SK-N-SH treated with all-trans-retinoic acid at 6 μM for 48 hours (cell line): ENCODE measurements at regions not wholly inside any gene's neighbourhood (a gene's known extent, or its start where the extent isn't known, plus 50 kb on each side); places are given as distances from the start of the nearest gene placed in this dataset.

ENCODE experiments used
- CSDC2 ChIP-seq: fragments of 250-450 bp; sonication (Bioruptor Pico); IDR thresholded peaks from 2 replicates; pipeline ENCODE4 v1.5.0; 2020; ENCODE audit warnings: mild to moderate bottlenecking, moderate library complexity
- GLIS3 ChIP-seq: fragments of 250-450 bp; sonication (Bioruptor Pico); IDR thresholded peaks from 2 replicates; pipeline ENCODE4 v1.5.0; 2020; ENCODE audit warnings: mild to moderate bottlenecking, moderate library complexity
- ISL1 ChIP-seq: fragments of 250-450 bp; sonication (Bioruptor Pico); IDR thresholded peaks from 2 replicates; pipeline ENCODE4 v2.1.2; 2022; ENCODE audit warnings: mild to moderate bottlenecking, moderate library complexity
- OSR1 ChIP-seq: fragments of 250-450 bp; sonication (Bioruptor Pico); IDR thresholded peaks from 2 replicates; pipeline ENCODE4 v1.8.0; 2022; ENCODE audit warnings: moderate library complexity, mild to moderate bottlenecking, inconsistent platforms
- RARB ChIP-seq: fragments of 250-450 bp; sonication (Bioruptor Pico); IDR thresholded peaks from 2 replicates; pipeline ENCODE4 v1.8.0; 2021; ENCODE audit warnings: mild to moderate bottlenecking, moderate library complexity
- SNAI2 ChIP-seq: fragments of 250-450 bp; sonication (Bioruptor Pico); IDR thresholded peaks from 2 replicates; pipeline ENCODE4 v1.5.0; 2020; ENCODE audit warnings: mild to moderate bottlenecking, moderate library complexity
- ZFP3 ChIP-seq: fragments of 250-450 bp; sonication (Bioruptor Pico); IDR thresholded peaks from 2 replicates; pipeline ENCODE4 v1.5.0; 2020; ENCODE audit warnings: mild to moderate bottlenecking, moderate library complexity
- ZFP30 ChIP-seq: fragments of 450-650 bp; formaldehyde crosslinking; IDR thresholded peaks from 2 replicates; pipeline ENCODE4 v1.5.0; 2022; ENCODE audit warnings: mild to moderate bottlenecking, moderate library complexity
- ZNF565 ChIP-seq: fragments of 450-650 bp; formaldehyde crosslinking; conservative IDR thresholded peaks from 2 replicates; pipeline ENCODE4 v1.5.0; 2020; ENCODE audit warnings: low read depth, mild to moderate bottlenecking, moderate library complexity
- TF ChIP-seq, protein P1 (sequence below): fragments of 250-450 bp; sonication (Bioruptor Pico); IDR thresholded peaks from 2 replicates; pipeline ENCODE4 v1.5.1; 2021; ENCODE audit warnings: mild to moderate bottlenecking, moderate library complexity
- TF ChIP-seq, protein P2 (sequence below): fragments of 250-450 bp; sonication (Bioruptor Pico); IDR thresholded peaks from 2 replicates; pipeline ENCODE4 v1.8.0; 2020; ENCODE audit warnings: mild to moderate bottlenecking, moderate library complexity, borderline replicate concordance
- TF ChIP-seq, protein P3 (sequence below): fragments of 250-450 bp; sonication (Bioruptor Pico); IDR thresholded peaks from 2 replicates; pipeline ENCODE4 v1.8.0; 2021; ENCODE audit warnings: low read depth, mild to moderate bottlenecking, moderate library complexity, borderline replicate concordance
- TF ChIP-seq, protein P4 (sequence below): fragments of 250-450 bp; sonication (Bioruptor Pico); IDR thresholded peaks from 2 replicates; pipeline ENCODE4 v1.5.1; 2020; ENCODE audit warnings: low read depth, mild to moderate bottlenecking, moderate library complexity

DNA sequence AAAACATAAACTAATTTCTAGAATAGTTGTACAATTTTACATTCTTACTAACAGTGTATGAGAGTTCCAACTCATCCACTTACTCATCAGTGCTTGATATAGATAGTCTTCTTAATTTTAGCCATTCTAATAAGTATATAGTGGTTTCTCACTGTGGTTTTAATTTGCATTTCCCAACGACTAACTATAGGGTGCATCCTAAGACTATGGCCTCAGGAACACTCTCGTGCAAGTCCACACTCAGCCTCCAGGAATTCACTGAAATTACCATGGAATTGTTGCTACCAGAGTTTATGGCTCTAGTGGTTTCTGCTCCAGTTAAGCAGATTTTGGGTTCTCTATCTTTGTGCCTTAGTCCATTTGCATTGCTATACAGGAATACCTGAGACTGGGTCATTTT, 60.1 kb upstream of the GUCY1A2 start:
- TF ChIP-seq, protein P1, sequence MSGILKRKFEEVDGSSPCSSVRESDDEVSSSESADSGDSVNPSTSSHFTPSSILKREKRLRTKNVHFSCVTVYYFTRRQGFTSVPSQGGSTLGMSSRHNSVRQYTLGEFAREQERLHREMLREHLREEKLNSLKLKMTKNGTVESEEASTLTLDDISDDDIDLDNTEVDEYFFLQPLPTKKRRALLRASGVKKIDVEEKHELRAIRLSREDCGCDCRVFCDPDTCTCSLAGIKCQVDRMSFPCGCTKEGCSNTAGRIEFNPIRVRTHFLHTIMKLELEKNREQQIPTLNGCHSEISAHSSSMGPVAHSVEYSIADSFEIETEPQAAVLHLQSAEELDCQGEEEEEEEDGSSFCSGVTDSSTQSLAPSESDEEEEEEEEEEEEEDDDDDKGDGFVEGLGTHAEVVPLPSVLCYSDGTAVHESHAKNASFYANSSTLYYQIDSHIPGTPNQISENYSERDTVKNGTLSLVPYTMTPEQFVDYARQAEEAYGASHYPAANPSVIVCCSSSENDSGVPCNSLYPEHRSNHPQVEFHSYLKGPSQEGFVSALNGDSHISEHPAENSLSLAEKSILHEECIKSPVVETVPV (CRISPR knock-in tag), result no peak
- TF ChIP-seq ISL1 (CRISPR knock-in tag), result no peak
- no peak for TF ChIP-seq RARB (CRISPR knock-in tag)
- TF ChIP-seq, protein P2, sequence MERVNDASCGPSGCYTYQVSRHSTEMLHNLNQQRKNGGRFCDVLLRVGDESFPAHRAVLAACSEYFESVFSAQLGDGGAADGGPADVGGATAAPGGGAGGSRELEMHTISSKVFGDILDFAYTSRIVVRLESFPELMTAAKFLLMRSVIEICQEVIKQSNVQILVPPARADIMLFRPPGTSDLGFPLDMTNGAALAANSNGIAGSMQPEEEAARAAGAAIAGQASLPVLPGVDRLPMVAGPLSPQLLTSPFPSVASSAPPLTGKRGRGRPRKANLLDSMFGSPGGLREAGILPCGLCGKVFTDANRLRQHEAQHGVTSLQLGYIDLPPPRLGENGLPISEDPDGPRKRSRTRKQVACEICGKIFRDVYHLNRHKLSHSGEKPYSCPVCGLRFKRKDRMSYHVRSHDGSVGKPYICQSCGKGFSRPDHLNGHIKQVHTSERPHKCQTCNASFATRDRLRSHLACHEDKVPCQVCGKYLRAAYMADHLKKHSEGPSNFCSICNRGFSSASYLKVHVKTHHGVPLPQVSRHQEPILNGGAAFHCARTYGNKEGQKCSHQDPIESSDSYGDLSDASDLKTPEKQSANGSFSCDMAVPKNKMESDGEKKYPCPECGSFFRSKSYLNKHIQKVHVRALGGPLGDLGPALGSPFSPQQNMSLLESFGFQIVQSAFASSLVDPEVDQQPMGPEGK (CRISPR knock-in tag), result no peak
- TF ChIP-seq ZFP3 (CRISPR knock-in tag), result no peak
- TF ChIP-seq GLIS3, result no peak
- TF ChIP-seq, protein P3, sequence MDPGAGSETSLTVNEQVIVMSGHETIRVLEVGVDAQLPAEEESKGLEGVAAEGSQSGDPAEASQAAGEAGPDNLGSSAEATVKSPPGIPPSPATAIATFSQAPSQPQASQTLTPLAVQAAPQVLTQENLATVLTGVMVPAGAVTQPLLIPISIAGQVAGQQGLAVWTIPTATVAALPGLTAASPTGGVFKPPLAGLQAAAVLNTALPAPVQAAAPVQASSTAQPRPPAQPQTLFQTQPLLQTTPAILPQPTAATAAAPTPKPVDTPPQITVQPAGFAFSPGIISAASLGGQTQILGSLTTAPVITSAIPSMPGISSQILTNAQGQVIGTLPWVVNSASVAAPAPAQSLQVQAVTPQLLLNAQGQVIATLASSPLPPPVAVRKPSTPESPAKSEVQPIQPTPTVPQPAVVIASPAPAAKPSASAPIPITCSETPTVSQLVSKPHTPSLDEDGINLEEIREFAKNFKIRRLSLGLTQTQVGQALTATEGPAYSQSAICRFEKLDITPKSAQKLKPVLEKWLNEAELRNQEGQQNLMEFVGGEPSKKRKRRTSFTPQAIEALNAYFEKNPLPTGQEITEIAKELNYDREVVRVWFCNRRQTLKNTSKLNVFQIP, result no peak
- no peak for TF ChIP-seq SNAI2 (CRISPR knock-in tag)
- no peak for TF ChIP-seq CSDC2
- no peak for TF ChIP-seq OSR1
- TF ChIP-seq, protein P4, sequence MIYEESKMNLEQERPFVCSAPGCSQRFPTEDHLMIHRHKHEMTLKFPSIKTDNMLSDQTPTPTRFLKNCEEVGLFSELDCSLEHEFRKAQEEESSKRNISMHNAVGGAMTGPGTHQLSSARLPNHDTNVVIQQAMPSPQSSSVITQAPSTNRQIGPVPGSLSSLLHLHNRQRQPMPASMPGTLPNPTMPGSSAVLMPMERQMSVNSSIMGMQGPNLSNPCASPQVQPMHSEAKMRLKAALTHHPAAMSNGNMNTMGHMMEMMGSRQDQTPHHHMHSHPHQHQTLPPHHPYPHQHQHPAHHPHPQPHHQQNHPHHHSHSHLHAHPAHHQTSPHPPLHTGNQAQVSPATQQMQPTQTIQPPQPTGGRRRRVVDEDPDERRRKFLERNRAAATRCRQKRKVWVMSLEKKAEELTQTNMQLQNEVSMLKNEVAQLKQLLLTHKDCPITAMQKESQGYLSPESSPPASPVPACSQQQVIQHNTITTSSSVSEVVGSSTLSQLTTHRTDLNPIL (CRISPR knock-in tag), result no peak
- no peak for TF ChIP-seq ZNF565 (CRISPR knock-in tag)
- TF ChIP-seq ZFP30, result no peak
